GM12865 (cell line): ENCODE measurements at regions not wholly inside any gene's neighbourhood (a gene's known extent, or its start where the extent isn't known, plus 50 kb on each side); places are given as distances from the start of the nearest gene placed in this dataset.
"Not testable (repeated sequence)": the region's sequence is repeated elsewhere in the genome, so short reads cannot be mapped to it uniquely, and the experiment has no call there.

Source experiments
- DNase-seq: peaks from one replicate; pipeline ENCODE4 v3.0.0; 2010; ENCODE audit warnings: low read depth
- H3K4me3 ChIP-seq: 2 replicates; pipeline ENCODE4 v1.5.1; 2011; ENCODE audit warnings: mild to moderate bottlenecking, low read depth, low read length, control low read depth

DNA sequence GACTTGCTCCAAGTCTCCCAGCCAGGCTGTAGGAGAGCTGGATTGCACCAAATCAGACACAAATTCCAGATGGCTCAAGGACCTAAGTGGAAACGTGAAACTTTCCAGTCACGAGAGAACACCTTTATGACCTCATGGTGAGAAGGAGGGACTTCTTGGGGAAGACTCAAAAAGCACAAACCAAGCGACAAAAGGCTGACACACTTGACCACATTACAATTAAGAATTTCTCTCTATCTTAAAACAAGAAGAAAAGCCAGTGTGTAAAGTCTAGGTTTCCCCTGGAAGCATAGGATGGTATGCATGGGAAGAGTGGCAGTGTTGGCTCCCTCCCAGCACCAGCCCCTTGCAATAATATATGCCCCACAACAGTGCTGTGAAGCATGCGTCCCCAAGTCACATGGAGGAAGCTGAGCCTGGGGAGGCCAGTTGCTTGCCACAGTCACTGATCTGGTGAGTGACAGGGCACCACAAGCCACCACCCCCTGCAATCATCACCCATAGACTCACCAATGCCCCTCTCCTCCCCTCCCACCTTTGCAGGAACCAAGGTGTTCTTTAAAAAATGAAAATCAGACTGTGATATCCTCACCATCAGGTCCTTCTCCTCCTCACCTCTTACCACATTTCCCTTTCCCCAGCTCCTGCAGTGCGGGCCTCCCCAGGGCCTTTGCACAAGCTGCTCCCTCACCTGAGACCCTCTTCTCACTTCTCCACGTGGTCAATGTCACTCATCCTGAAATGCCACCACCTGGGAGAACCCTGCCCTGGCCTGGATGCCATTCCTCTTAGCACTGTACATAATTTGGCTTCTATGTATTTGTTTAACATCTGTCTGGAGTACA, 188.7 kb downstream of the BCL2L11 start:
- H3K4me3 ChIP-seq, DNase-seq: not testable (repeated sequence)

DNA sequence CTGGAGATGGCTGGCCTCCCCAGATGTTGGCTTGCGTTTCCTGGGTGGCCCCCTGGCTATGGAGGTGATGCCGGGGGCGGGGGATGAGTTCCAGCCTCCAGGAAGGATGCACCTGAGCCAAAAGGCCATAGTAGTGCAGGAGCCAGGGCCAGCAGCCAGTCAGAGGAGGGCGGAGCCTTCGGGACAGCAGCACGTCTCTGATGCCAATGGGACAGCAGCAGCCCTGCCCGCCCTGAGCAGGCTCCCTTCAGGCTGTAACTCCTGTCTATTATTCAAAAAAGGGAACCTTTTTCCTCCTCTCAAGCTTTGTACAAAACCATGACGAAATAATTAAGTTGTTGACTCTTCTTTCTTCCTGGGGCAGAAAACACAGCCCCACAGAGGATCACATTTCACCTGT, 189.7 kb downstream of the BCL2L11 start:
- not testable (repeated sequence) for DNase-seq, H3K4me3 ChIP-seq

DNA sequence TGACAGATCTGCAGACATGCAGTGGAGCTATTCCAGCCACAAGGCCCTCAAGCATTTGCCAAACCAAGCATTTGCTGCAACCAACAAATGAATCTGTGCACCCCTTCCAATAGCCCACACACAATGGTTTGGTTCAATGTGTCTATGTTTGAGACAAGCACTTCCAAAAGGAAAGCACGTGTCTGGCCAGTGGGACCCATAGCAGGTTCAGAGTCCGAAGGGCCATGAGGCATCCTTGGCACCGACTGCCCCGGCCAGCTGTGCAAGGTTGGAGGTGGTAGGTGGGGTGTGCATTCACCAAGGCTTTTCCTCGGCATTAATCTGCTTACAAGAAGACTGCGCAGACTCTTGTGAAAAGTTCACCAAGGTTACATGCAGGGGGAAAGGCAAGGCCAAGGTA, 190.9 kb downstream of the BCL2L11 start:
- DNase-seq: not testable (repeated sequence)

DNA sequence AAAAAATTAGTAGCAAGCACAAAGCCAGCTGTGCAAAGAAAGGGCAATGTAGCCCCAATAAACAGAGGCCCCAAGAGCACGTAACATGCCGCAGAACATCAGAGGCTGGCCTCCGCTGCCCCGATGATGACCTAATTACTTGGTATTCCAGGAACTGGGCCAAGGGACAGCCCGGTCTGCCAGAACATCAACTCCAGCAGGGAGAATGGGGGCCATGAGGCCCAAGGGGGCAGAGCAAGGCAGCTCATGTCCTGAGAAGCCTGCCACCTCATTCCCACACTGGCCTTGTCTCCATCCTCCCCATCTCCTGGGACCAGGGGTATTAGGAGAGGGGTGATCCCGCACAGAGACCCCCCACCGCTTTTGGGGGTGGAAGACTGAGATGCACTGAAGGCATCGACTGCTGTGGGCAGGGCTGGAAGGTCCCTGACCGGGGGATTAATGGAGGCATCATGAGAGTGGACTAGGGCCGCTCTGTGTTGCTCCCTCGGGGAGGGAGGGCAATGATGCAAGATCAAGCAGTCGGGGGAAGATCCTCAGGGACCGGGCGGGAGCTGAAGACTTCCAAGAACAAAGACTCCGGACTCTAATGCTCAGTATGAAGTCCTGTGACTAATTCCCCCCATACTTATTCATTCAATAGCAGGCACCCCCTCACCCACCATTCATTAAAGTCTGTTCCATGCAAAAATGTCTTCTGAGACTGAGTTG, 192.3 kb downstream of the BCL2L11 start:
- not testable (repeated sequence) for DNase-seq, H3K4me3 ChIP-seq

More for the DNA sequence above, 190.9 kb downstream of the BCL2L11 start:
- H3K4me3 ChIP-seq: not testable (repeated sequence)

DNA sequence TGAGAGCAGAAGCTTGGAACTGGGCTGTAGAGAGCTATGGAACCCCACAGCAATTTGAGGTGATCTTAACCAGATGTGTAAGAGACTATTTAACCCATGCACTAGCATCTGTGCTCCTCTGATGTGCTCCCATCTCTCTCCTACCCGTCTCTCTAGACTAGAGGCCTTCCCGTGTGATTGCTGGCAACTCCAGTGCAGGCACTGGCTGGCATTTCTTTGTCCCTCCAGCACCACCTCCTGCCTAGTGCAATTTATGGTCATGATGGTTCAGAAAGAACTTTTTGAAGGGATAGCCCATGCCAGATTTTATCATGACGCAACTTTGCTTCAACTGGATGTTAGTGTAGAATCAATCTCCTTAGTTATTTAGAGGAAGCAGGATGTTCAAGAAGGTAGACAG, 193.0 kb downstream of the BCL2L11 start:
- not testable (repeated sequence) for DNase-seq, H3K4me3 ChIP-seq

DNA sequence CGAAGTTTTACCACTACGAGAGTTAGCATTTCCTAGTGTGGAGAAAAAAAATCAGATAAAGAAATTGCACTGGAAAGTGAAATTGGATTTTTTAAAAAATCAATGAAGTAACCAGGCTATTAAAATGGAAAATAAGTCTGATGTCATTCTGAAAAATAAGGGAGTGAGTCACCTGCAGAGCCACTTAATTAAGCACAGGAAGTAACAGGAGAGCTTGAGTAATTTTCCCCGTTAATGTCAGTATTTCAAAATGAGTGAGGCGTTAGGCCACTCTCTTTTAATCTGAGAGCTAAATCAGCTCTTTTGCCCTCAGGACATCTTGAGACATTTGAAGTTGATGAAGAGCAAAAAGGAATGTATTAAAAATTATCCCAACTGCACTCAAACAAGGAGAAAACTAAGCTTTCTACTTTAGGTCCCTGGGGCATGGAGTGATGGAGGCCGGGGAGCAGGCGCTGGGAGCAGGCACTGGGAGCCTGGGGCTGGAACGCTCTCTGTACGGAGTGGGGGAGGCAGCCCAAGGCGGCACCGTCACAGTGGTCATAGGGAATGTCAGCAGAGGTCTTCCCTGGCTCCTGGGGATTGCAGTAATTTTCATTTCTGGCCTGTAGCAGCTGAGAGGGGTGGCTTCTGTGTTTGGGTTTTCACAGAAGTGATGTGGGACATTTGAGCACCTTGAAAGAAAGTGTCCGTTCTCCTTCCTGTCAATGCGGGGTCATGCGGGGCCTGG, 194.6 kb downstream of the BCL2L11 start:
- DNase-seq, H3K4me3 ChIP-seq: not testable (repeated sequence)

DNA sequence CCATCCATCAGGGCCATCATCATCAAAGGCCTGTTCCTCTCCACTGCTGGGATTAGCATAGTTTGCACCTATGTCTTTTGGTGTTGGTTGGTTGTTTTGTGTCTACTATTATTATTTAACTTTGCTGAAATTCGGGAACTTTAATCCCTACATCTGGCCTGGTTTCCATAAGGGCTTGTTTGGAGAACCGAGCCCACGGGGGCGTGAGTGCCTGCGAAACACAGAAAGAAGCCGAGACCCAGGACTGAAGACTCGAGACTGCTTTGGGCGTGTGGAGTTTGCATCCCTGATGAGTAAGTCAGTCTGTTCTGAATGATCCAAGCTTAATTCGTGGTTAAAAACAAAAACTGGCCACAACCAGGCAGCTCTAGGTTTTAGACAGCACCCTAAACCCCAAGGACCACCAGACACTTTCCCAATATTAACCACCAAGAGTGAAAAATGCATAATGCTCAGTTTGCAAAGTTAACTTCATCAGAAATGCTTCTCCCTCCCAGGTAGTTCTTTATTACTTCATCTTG, 195.6 kb downstream of the BCL2L11 start:
- DNase-seq, H3K4me3 ChIP-seq: not testable (repeated sequence)

DNA sequence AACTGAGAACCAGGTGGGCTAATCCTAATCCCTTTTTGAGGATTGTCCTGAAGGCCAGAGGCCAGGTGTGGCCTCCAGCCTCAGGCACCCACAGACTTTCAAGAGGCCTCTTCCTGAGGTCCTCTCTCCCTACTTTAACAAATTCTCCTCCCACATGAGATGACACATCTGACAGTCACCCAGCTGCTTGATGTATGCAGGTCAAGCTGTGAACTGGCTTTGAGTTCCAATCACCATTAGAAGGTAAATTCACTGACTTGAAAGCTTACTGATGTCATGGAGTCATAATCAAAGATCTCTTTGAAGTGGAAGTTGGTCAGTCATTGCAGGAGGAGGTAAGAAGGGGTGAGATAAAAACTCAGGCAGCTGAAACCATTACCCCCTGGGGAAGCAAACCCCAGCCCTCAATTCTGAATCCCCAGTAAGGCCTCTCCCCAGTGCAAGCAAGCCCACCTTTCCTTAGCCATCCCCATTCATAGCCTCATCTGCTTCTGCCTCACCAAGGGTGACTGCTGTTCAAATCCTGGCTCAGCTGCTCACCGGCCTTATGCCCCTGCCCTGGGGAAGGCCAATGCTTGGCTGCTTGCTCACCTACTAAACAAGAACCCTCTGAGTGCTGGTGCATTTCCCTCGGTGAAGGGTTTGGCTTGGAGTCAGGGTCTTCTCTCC, 196.3 kb downstream of the BCL2L11 start:
- DNase-seq, H3K4me3 ChIP-seq: not testable (repeated sequence)

DNA sequence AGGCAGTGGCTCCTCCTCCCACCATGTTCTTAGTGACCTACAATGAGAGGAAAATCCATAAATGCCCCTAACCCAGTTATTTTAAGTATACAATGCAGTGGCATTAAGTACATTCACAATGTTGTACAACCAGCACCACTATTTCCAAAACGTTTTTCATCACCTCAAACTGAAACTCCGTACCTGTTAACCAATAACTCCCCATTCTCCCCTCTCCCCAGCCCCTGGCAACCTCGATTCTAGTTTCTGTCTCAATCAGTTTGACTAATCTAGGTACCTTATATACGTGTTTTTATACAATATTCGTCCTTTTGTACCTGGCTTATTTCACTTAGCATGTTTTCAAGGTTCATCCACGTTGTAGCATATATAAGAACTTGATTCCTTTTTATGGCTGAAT, 198.8 kb downstream of the BCL2L11 start:
- not testable (repeated sequence) for DNase-seq, H3K4me3 ChIP-seq

DNA sequence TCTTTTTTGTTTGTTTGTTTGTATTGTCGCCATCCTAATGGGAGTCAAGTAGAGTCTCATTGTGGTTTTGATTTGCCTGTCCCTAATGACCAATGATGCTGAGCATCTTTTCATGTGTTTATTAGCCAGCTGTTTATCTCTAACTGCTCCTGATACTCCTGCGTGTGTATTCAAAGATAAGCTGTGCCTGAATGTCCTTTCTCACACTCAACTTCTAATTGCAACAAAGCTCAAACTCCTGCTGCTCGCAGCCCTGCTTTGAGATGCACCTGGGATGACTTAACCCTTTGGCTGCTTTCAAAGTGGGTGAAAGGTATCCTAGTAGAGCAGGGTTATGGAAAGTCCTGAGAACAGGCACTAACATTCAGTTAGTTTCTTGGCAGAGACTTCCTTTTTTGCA, 199.6 kb downstream of the BCL2L11 start:
- DNase-seq: not testable (repeated sequence)

DNA sequence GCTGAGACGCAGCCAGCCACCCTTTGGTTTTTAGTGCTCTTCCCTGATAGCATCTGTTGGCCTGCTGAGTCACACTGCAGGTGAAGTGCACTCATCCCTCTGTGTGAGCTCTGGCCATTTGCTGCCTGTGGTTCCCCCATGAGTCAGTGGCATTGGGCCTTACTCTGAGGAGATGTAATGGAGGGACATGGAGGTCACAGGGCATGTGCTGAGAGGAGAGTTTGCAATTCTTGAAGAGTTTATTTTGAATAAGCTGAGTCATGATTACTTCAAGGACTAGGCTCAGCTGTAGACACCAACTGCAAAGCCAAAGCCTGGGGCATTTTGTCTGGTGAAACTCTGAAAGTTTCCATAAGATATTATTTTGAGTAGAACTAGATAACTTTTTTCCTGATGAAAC, 200.3 kb downstream of the BCL2L11 start:
- H3K4me3 ChIP-seq, DNase-seq: not testable (repeated sequence)

More for the DNA sequence above, 199.6 kb downstream of the BCL2L11 start:
- H3K4me3 ChIP-seq: not testable (repeated sequence)

DNA sequence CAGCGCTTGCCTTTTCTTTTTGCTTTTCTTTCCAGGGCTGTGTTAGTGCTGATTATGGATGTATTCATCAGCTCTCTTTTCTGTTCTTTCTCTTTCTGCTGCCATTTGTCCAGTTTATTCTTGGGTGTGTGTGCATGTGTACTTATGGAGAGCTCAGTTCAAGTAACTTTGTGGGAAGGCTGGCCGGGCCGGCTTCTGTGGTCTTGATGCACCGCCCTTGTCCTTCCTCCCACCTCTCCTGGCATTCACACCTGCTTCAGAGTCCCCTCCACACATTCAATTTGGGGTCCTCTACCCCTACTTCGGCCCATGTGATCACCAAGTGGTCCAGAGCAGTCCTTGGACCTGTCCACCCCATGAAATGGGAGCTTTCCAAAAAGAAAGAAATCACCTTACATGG, 202.7 kb downstream of the BCL2L11 start:
- not testable (repeated sequence) for DNase-seq, H3K4me3 ChIP-seq

DNA sequence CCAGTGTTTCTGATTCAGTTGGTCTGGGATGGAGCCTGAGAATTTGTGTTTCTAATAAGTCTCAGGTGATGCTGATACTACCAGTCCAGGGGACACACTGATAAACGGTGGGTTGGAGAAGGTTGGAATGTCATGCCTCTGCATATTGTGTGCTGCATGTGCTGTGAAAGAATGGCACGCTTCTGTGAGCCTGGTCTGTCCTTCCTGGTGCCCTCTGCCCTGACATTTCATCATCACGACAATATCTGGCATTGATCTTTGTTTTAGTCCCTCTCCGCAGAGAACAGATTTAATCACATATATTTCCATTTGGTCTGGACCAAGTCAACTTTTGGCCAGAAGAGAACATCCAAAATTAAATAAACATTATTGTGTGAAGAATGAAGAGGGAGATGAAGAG, 207.0 kb downstream of the BCL2L11 start:
- DNase-seq, H3K4me3 ChIP-seq: not testable (repeated sequence)

DNA sequence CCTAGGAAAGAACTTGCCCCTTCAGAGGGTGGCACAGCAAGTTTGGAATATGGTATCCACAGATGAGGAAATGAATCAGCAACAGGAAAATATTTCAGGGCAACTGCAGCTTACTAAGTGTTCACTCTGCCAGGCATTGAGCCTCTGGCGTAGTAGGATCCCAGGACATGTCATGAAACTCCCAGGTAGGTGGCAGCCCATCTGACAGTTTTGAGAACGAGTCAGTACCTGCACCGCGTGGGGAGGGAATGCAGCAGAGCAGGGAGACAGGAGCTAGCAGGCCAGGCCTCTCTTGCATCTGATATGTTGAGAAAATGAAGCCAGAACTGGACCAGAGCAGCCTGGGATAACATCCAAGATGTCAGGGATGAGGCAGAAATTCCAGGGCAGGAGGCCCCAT, 208.6 kb downstream of the BCL2L11 start:
- not testable (repeated sequence) for H3K4me3 ChIP-seq, DNase-seq

DNA sequence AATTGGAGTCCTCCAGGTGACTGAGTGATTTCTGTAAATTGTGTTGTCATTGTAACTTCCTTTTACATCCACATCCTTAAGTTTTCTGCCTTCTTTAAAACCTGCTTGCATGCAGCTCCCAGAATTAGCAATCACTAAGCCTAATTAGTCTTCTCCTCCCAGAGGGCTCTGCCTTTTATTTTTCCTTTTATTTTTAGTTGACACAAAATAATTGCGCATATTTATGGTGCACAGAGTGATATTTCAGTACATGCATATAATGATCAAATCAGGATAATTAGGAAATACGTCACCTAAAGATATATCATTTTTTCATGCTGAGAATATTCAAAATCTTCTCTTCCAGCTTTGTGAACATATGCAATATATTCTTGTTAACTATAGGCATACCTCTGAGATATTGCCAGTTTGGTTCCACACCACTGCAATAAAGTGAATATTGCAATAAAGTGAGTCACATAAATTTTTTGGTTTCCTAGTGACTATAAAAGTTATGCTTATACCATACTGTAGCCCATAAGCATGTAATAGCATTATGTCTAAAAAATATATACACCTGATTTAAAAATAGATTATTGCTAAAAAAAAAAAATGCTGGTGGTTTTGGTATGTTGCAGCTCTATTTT, 210.5 kb downstream of the BCL2L11 start:
- DNase-seq, H3K4me3 ChIP-seq: not testable (repeated sequence)

DNA sequence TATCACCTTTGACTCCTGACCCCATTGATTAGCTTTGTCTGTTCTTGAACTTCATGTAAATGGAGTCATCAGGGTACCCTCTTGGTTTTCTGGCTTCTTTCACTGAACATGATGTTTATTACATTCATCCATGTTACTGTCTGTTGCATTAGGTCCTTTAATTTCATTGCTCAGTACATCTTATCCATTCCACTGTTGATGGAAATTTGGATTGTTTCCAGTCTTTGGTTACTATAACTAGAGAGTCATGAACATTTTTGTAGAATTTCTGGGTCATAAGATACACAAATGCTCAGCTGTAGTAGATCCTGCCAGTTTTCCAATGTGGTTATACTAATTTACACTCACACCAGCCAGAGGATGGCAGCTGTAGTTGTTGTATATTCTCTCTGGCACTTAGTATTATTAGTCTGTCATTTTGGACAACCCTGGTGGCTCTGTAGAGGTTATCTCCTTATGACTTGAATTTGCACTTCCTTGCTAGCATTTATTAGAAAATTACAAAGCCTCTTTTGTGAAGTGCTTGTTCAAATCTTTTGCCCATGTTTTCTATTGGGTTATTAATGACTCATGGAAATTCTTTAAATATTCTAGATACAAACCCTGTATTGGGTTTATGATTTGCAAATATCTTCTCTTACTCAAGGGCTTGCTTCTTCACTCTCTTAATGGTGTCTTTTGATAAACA, 214.7 kb downstream of the BCL2L11 start:
- not testable (repeated sequence) for H3K4me3 ChIP-seq, DNase-seq

DNA sequence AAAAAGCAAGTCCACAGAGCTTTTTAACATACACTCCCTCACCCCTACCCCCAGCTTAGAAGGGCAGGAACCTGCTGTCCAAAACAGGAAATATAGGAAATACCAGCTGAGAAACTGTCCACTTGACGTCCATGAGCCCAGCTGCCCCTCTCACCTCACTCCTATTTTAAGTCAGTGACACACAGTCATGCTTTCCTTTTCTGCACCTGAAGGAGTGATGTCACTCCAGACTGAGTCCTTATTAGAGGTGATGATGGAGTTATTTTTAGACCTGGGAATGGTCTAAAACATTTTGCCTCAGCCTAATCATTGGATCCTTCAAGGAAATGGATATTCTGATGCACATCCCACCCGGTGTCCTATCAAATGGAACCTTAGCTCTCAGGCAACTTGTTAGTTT, 217.8 kb downstream of the BCL2L11 start:
- DNase-seq, H3K4me3 ChIP-seq: not testable (repeated sequence)

DNA sequence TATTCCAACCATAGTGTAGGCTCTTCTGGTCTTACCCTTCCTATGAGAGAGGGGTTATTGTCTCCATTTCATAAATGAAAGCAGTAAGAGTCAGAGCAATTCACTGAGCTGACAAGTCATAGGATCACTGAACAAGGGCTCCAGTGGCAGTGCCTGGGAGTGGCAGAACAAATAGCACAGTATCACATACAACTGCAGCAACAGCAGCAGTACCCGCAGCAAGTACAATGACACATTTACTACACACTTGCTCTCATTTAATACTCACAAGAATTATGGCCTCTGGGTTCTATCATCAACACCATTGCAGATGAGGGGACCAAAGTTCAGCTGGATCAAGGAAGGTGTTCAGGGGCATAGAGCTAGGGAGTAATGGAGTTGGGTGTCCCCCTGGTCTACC, 218.8 kb downstream of the BCL2L11 start:
- DNase-seq: not testable (repeated sequence)

More for the DNA sequence above, 218.8 kb downstream of the BCL2L11 start:
- H3K4me3 ChIP-seq: not testable (repeated sequence)
